GM12878 (cell line): ENCODE measurements at regions not wholly inside any gene's neighbourhood (a gene's known extent, or its start where the extent isn't known, plus 50 kb on each side); places are given as distances from the start of the nearest gene placed in this dataset.

Experiments
- ATAC-seq: fragments of 200-7000 bp; cut with Tn5 transposase; 3 replicates; pipeline ENCODE4 v1.9.1; 2020; ENCODE audit warnings: mild to moderate bottlenecking, moderate library complexity
- BruUV-seq: library from RNA; stranded (reverse); fragments of 400-500 nt; replicated peaks from 2 replicates; lab custom pipeline; 2021; lab: Mats Ljungman, UMichigan
- CTCF ChIA-PET: fragments of 300-600 bp; sonication (Branson Sonifier 250); formaldehyde crosslinking; extraction: SDS; loops from one replicate; lab custom pipeline; 2021; ENCODE audit warnings: inconsistent platforms; lab: Yijun Ruan, JAX
- POLR2A ChIA-PET: fragments of 350-600 bp; formaldehyde crosslinking; extraction: SDS; loops from one replicate; lab custom pipeline; 2021; ENCODE audit warnings: inconsistent platforms; lab: Charles Lee
- RAD21 ChIA-PET: fragments of 300-600 bp; sonication (Branson Sonifier 250); formaldehyde crosslinking; loops from one replicate; lab custom pipeline; 2023; ENCODE audit warnings: antibody characterized with exemption; ENCODE audit not compliant: unreplicated experiment; lab: Charles Lee
- SMC1A ChIA-PET: fragments of 300-600 bp; sonication (Branson Sonifier 250); formaldehyde crosslinking; loops from one replicate; lab custom pipeline; 2023; ENCODE audit not compliant: unreplicated experiment, uncharacterized antibody; lab: Charles Lee
- DNase-seq: peaks from one replicate; pipeline ENCODE4 v3.0.0-alpha.2; 2011; ENCODE audit warnings: low read depth, low spot score
- FAIRE-seq: peaks from 3 replicates; lab custom pipeline; 2011; peaks lifted over from hg19 to GRCh38; lab: Jason Lieb, UNC
- H2AFZ ChIP-seq: 2 replicates; pipeline ENCODE4 v1.6.0; 2011; ENCODE audit warnings: low read depth, low read length, control low read depth; ENCODE audit not compliant: control insufficient read depth
- H3K27ac ChIP-seq: 2 replicates; pipeline ENCODE4 v1.5.1; 2011; ENCODE audit warnings: control low read depth; ENCODE audit not compliant: control insufficient read depth, insufficient read depth
- H3K27me3 ChIP-seq, 2 experiments: replicated peaks in 1 of 2; 2 replicates each; pipeline versions ENCODE4 v1.6.0 to v1.6.1; 2011; ENCODE audit warnings: low read length in 1 of 2; ENCODE audit not compliant: control insufficient read depth in 2 of 2, insufficient read depth in 2 of 2
- H3K36me3 ChIP-seq, 2 experiments: 2 replicates each; pipeline ENCODE4 v1.5.1; 2011; ENCODE audit warnings: low read length in 1 of 2; ENCODE audit not compliant: control insufficient read depth in 2 of 2, insufficient read depth in 2 of 2
- H3K4me1 ChIP-seq: 2 replicates; pipeline ENCODE4 v1.6.1; 2011; ENCODE audit warnings: mild to moderate bottlenecking, low read length, moderate library complexity, mixed read lengths; ENCODE audit not compliant: control insufficient read depth, insufficient read depth
- H3K4me2 ChIP-seq: 2 replicates; pipeline ENCODE4 v1.6.0; 2011; ENCODE audit warnings: control low read depth; ENCODE audit not compliant: control insufficient read depth, insufficient read depth
- H3K4me3 ChIP-seq: fragments of 200-600 bp; sonication (generic); 2 replicates; pipeline ENCODE4 v1.5.1; 2016
- H3K79me2 ChIP-seq: 2 replicates; pipeline ENCODE4 v1.6.0; 2011; ENCODE audit warnings: low read length; ENCODE audit not compliant: control insufficient read depth, insufficient read depth
- H3K9ac ChIP-seq: 2 replicates; pipeline ENCODE4 v1.8.0; 2011; ENCODE audit warnings: low read length, control low read depth, mixed read lengths; ENCODE audit not compliant: control insufficient read depth, insufficient read depth
- H3K9me3 ChIP-seq: replicated peaks from 3 replicates; pipeline ENCODE4 v1.5.1; 2011; ENCODE audit warnings: mild to moderate bottlenecking, low read length; ENCODE audit not compliant: control insufficient read depth, insufficient read depth
- H4K20me1 ChIP-seq: 2 replicates; pipeline ENCODE4 v1.6.0; 2011; ENCODE audit not compliant: control insufficient read depth, insufficient read depth
- BACH1 ChIP-seq: fragments of 450-650 bp; IDR thresholded peaks from 2 replicates; pipeline ENCODE4 v1.6.1; 2017; ENCODE audit warnings: mild to moderate bottlenecking, borderline replicate concordance
- BHLHE40 ChIP-seq, 2 experiments: fragments of 450-650 bp in 1 of 2; IDR thresholded peaks; 2 replicates each; pipeline ENCODE4 v1.6.1; 2011 to 2017; ENCODE audit warnings: low read depth in 2 of 2, borderline replicate concordance in 1 of 2, improper control_type of control experiment in 1 of 2, low read length in 1 of 2, mild to moderate bottlenecking in 1 of 2
- BMI1 ChIP-seq: fragments of 450-650 bp; IDR thresholded peaks from 2 replicates; pipeline ENCODE4 v1.6.1; 2016; ENCODE audit warnings: mild to moderate bottlenecking, moderate library complexity, borderline replicate concordance
- CHD2 ChIP-seq: IDR thresholded peaks from 2 replicates; pipeline ENCODE4 v1.6.1; 2011; ENCODE audit warnings: low read depth, low read length, improper control_type of control experiment, borderline replicate concordance
- FOXK2 ChIP-seq: fragments of 450-650 bp; IDR thresholded peaks from 2 replicates; pipeline ENCODE4 v1.6.1; 2017; ENCODE audit warnings: mild to moderate bottlenecking, moderate library complexity
- HCFC1 ChIP-seq: fragments of 150-350 bp; IDR thresholded peaks from 2 replicates; pipeline ENCODE4 v1.6.1; 2014; ENCODE audit warnings: low read length
- HDAC6 ChIP-seq: fragments of 200-600 bp; sonication (generic); IDR thresholded peaks from one replicate; pipeline ENCODE4 v1.8.0; 2017; ENCODE audit warnings: antibody characterized with exemption; ENCODE audit not compliant: unreplicated experiment
- IKZF1 ChIP-seq: fragments of 450-650 bp; conservative IDR thresholded peaks from 2 replicates; pipeline ENCODE4 v1.6.1; 2017; ENCODE audit warnings: antibody characterized with exemption, mild to moderate bottlenecking
- KLF5 ChIP-seq: fragments of 450-650 bp; IDR thresholded peaks from 2 replicates; pipeline ENCODE4 v1.6.1; 2014; ENCODE audit warnings: mild to moderate bottlenecking; ENCODE audit not compliant: partially characterized antibody
- MTA3 ChIP-seq: IDR thresholded peaks from 2 replicates; pipeline ENCODE4 v1.6.1; 2012; ENCODE audit warnings: low read length, inconsistent platforms, borderline replicate concordance
- POLR2AphosphoS5 ChIP-seq: IDR thresholded peaks from 2 replicates; pipeline ENCODE4 v1.6.1; 2011; ENCODE audit warnings: mild to moderate bottlenecking, low read length, inconsistent platforms
- SIX5 ChIP-seq: IDR thresholded peaks from 2 replicates; pipeline ENCODE4 v1.6.1; 2011; ENCODE audit warnings: mild to moderate bottlenecking, low read depth, low read length, moderate library complexity; ENCODE audit not compliant: severe bottlenecking
- SMAD5 ChIP-seq: IDR thresholded peaks from 2 replicates; pipeline ENCODE4 v1.6.1; 2016; ENCODE audit warnings: antibody characterized with exemption, low read depth
- SPI1 ChIP-seq: IDR thresholded peaks from 2 replicates; pipeline ENCODE4 v1.6.1; 2011; ENCODE audit warnings: low read depth, mild to moderate bottlenecking, low read length, moderate library complexity, borderline replicate concordance; ENCODE audit not compliant: insufficient read depth
- SREBF1 ChIP-seq: IDR thresholded peaks from 2 replicates; pipeline ENCODE4 v1.6.1; 2012; ENCODE audit warnings: mild to moderate bottlenecking, low read length
- STAT3 ChIP-seq: IDR thresholded peaks from 2 replicates; pipeline ENCODE4 v1.6.1; 2011; ENCODE audit warnings: low read depth, low read length, improper control_type of control experiment
- TCF12 ChIP-seq: IDR thresholded peaks from 2 replicates; pipeline ENCODE4 v1.6.1; 2011; ENCODE audit warnings: low read depth, mild to moderate bottlenecking, low read length
- ZBTB40 ChIP-seq: fragments of 450-650 bp; IDR thresholded peaks from 2 replicates; pipeline ENCODE4 v1.6.1; 2016; ENCODE audit warnings: mild to moderate bottlenecking, moderate library complexity, borderline replicate concordance
- ZNF274 ChIP-seq: IDR thresholded peaks from one replicate; pipeline ENCODE4 v1.8.0; 2011; ENCODE audit not compliant: insufficient read length, insufficient read depth
- WGBS: methylation state at CpG from one replicate; pipeline ENCODE4 v1.1.6; 2016; ENCODE audit warnings: low lambda C conversion rate; ENCODE audit not compliant: insufficient replicate concordance, insufficient coverage; ENCODE audit errors: missing lambda C conversion rate; 5-methylcytosine and 5-hydroxymethylcytosine counted together
- in situ Hi-C: fragments of 300-500 bp; cut with MboI; formaldehyde crosslinking; loops from 9 replicates; pipeline ENCODE4 v1.14.3; 2018; ENCODE audit warnings: mixed read lengths
- intact Hi-C: fragments of 100-400 bp; cut with micrococcal nuclease; formaldehyde crosslinking; loops from one replicate; pipeline ENCODE4 v1.14.2; 2022; ENCODE audit not compliant: unreplicated experiment
- TF ChIP-seq, protein P1 (sequence below): fragments of 450-650 bp; IDR thresholded peaks from 2 replicates; pipeline ENCODE4 v1.6.1; 2016; ENCODE audit warnings: mild to moderate bottlenecking

DNA sequence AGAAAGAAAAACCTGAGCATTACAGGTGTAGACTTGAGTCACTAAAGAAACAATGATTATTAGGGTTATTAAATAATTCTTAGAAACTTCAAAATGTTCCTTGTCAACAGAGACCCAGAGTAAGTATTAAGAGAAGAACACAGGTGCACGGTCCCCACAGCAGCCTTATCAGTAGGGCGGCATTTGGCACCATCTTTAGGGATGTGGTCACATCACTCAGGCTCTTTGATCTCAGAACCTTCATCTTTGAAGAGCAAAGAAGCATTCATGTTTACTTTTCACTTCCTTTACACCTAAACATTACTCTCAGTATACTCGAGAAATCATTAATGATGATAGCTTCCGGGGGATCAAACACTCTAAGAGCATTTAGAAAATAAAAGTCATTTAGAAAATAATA, 928.7 kb downstream of the KCNJ2 start:
- H3K36me3 ChIP-seq, result no peaks in the 10 kb centered on the region
- ChIA-PET CTCF (no interaction called here), POLR2A (no interaction called here), RAD21 (no interaction called here), SMC1A (interaction anchor here (1.1 kb wide), 1 partner anchor 12 kb away, joined by 3 read pairs; no protein-coding TSS in a partner anchor)
- no peaks in the 10 kb centered on the region for H3K79me2 ChIP-seq
- no peaks in the 10 kb centered on the region; the same call in 2 of the 3 replicates for H3K9me3 ChIP-seq
- no peaks in the 10 kb centered on the region for H4K20me1 ChIP-seq
- no TSS peak for BruUV-seq
- H3K27ac ChIP-seq, result no peak overlapping the region
- WGBS, result 40% methylated on average over 4 of the region's 4 CpGs
- H3K9ac ChIP-seq, result no peak overlapping the region
- ATAC-seq, result no peak
- H3K4me3 ChIP-seq, result no peak overlapping the region
- H3K27me3 ChIP-seq, result no peaks in the 10 kb centered on the region
- TF ChIP-seq BHLHE40 (IDR thresholded peaks at IDR 0.05; ENCODE audit: borderline replicate concordance in 1 of 2, low read depth in 2 of 2, low read length in 1 of 2) (no peak), SMAD5 (no peak), SREBF1 (no peak), ZBTB40 (no peak), HDAC6 (no peak), FOXK2 (no peak), BACH1 (no peak), TCF12 (no peak), POLR2AphosphoS5 (no peak), KLF5 (no peak), SIX5 (no peak), CHD2 (no peak), HCFC1 (no peak), STAT3 (no peak), IKZF1 (no peak), BMI1 (no peak), SPI1 (no peak), ZNF274 (no peak), MTA3 (no peak)
- TF ChIP-seq, protein P1, sequence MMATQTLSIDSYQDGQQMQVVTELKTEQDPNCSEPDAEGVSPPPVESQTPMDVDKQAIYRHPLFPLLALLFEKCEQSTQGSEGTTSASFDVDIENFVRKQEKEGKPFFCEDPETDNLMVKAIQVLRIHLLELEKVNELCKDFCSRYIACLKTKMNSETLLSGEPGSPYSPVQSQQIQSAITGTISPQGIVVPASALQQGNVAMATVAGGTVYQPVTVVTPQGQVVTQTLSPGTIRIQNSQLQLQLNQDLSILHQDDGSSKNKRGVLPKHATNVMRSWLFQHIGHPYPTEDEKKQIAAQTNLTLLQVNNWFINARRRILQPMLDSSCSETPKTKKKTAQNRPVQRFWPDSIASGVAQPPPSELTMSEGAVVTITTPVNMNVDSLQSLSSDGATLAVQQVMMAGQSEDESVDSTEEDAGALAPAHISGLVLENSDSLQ, result no peak
- TF ChIP-seq, all 136 proteins: peak for 0
- in situ Hi-C loops, result no loop called here
- no peaks in the 10 kb centered on the region for H3K4me1 ChIP-seq
- no peak overlapping the region for H2AFZ ChIP-seq
- intact Hi-C loops, result no loop called here
- no peak overlapping the region for H3K4me2 ChIP-seq
- FAIRE-seq (no peak), DNase-seq (no peak)
